NCI-H1048 (cell line): ENCODE measurements at regions not wholly inside any gene's neighbourhood (a gene's known extent, or its start where the extent isn't known, plus 50 kb on each side); places are given as distances from the start of the nearest gene placed in this dataset.
"Not testable (repeated sequence)": the region's sequence is repeated elsewhere in the genome, so short reads cannot be mapped to it uniquely, and the experiment has no call there.

Experiments
- DNase-seq: peaks from one replicate; lab custom pipeline; 2025; lab: John Stamatoyannopoulos, UW

DNA sequence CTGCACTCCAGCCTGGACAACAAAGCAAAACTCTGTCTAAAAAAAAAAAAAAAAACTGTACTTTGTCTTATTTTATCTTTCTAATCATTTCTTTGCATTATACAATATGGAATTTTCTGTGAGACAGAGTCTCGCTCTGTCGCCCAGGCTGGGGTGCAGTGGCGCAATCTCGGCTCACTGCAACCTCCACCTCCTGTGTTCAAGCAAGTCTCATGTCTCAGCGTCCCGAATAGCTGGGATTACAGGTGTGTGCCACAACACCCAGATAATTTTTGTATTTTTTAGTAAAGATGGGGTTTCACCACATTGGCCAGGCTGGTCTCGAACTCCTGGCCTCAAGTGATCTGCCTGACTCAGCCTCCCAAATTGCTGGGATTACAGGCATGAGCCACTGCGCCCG, 90.0 kb downstream of the MRPL14 start:
- DNase-seq: not testable (repeated sequence)

- DNase-seq: no peak
Observed at GRCh38 chr6:44036699-44037101, 90.6 kb downstream of the MRPL14 start.

DNA sequence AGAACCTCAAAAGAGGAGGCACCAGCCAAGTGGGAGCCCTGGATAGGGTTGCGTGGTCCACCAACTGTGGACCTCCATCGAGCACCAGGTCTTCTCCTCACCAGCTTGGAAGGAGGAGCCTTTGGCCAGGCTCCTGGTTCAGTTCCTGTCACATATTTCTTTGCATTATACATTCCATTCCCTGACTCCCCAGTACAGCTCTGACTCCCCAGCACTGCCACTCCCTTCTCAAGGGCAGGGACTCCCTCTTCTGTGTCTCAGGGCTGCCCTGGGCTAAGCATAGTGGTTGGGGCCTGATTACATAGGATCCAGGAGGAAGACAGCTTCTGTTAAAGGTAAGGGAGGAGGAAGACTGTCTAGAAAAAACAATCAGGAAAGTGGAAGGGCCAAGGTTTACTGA, 91.1 kb downstream of the MRPL14 start:
- DNase-seq: no peak

- DNase-seq: no peak
Observed at GRCh38 chr6:44035621-44036020, 91.6 kb downstream of the MRPL14 start.

DNA sequence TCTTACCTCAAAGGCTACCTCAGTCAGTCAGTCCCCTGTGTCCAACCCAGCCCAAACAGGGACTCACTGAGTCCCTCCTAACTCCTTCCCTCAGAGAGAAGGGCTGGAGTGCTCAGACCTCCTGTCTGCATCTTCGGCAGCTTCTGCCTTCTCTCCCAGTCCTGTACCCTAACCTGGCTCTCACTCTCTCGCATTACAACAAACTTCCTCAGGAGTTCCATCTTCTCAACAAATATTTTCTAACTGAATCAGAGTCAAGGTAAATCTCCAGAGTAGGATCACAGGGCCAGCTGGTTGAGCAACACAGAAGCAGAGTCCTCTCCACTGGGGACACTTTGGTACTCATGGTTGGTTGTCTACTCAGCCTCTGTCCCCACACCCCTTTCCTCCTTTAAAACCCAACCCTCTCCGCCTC, 92.3 kb downstream of the MRPL14 start:
- no peak for DNase-seq

DNA sequence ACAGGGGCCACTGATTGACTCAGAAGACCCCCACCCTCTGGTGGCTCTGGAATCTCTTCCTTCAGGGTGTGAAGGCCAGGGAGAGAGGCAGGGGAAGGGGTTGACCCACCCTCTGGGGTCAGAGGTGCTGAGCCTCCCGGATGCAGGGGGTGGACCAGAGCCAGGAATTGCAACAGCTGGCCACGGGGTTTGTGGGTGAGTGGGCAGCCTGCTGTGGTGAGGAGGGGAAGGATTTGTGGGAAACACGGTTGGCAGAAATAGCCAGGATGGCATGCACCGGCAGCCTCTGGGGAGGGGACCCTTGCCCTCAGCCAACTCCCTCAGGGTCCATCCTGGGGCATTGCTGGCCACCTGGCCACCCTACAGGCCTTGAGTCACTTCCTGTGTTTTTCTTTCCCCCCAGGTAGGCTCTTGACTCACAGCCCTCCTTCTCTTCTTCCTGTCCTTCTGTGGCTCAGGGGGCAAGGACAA, 92.8 kb downstream of the MRPL14 start:
- no peak for DNase-seq

- DNase-seq: no peak
Observed at GRCh38 chr6:44030812-44031454, 96.3 kb downstream of the MRPL14 start.

- DNase-seq: no peak
Observed at GRCh38 chr6:44029444-44030185, 97.6 kb downstream of the MRPL14 start.

DNA sequence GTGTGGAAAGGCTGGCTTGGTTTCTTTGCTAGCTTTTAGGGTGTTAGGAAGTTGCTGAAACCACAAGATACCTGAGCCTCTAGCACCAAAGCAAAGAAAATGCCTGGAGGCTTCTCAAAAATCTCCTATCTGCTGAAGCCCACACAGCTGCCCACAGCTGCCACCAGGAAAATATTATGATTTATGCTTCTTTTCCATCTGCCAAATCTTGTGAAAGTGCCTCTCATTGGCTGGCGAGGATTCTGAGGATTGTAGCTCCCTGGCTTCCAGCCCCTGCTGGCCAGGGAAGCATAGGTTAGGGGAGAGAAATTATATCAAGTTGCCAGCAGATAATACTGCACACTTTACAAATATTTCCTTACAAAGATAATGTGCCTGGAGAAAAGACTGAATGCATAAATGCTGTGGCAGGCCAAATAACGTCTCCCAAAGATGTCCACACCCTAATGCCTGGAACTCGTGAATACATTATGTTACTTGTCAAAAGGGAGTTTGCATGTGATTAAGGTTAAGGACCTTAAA, 98.4 kb downstream of the MRPL14 start:
- no peak for DNase-seq

DNA sequence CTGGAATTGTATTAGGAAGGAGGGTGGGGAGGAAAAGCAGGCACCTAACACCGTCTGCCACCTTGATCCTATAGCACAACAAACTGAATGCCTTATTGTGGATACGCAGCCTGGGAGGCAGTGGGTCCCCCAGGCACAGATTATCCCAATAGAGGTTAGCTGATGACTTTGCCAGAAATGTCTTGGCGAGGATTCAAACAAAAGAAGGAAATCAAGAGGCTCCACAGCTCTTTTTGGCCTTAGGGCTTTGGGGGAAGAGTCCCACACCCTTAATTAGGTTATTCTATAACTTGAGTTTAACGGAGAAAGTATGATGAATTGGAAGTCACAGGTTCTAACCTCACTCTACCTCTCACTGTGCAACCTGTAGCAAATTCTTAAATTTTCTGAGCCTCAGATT, 102.0 kb downstream of the MRPL14 start:
- no peak for DNase-seq

DNA sequence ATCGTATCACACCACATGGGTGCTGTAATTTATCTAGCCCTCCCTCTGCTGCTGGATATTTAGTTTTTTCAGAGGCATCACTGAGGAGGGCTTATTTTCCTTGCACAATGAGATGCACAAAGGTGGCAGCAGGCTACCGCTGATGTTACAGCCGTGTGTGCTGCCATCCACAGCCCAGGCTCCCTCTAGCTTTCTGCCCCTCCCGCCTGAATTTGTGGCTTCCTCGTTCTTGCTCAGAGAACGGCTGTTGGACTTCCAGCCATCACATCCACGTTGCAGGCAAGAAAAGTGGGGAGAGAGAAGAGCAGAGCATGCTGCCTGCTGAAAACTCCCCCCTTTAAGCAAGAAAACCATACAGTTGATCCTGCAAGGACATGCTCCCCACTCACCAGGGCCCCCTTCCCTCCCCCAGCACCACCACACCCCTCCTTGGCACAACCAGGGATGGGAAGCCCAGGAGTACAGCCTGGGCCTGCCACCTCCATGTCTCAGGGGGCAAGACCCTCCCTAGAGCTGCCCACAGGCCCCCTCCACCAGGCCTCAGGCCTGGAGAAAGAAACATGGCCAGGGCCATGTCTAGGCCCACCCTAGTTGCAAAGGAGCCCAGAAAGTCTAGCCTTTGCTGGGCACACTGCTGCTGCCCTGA, 102.6 kb downstream of the MRPL14 start:
- no peak for DNase-seq

DNA sequence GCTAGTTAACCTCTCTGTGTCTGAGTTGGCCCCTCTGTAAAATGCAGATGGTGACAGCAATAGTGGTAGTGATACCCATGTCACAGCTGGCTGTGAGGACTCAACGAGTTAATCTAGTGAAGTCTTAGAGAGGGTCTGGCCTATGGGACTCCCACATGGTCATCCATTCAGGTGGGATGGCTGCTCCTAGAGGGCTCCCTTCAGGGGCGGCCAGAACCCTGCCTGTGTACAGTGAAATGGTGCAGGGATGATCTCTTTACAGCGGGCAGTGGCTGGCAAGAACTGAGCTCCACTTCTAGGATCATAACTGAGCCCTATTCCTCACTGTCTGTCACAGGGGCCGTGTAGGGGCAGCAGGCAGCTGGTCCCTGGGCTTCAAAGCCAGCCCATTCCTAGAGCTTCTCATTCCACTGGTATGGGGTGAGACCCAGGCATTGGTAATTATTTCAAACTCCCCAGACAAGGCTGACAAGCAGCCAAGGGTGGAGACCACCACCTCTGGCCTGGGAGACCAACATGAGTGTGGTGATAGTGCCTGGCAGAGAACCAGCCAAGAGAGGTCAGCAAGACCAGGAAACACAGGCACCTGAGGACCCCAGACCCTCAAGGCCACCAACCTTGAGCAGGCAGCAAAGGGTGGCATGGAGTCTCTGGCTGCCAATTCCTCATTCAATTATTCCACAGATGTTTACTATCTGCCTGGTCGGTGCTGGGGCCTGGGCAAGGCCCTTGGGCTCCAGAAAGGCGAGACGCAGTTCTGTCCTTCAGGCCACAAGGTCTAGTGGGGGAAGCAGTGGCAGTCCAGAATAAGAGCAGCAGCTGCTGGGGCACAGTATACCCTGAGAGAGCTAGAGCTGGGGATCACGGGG, 103.4 kb downstream of the MRPL14 start:
- DNase-seq: no peak

DNA sequence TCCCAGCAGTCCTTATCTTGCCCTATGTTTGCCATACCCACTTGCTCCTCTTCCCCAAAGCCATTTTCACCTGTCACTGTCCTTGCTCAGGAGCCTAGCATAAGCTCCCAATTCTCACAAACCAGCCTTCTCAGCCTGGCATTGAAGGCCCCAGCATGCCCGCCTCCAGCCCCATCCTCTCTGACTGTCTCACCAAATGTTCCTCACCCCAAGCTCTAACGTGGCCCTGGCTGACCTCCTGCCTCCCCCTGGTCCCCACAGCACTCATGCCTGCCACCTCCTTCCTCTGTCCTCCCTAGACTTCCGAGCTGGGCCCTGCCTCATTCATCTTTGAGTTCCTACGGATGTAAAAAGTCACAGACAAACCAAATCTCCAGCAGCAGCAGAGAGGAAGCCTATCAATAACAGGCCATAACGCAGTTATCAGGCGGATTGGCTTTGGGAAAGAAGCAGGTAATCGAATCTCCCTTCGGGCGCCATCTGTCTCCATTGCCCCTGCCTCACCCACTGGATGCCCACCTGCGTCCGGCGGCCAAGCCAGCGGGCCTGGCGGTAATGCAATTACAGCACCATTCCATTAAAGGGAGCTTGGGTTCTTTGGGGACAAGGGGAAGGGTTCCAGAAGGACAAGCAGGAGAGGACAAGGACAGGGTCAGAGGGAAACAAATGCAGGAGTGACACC, 104.4 kb downstream of the MRPL14 start:
- no peak for DNase-seq

DNA sequence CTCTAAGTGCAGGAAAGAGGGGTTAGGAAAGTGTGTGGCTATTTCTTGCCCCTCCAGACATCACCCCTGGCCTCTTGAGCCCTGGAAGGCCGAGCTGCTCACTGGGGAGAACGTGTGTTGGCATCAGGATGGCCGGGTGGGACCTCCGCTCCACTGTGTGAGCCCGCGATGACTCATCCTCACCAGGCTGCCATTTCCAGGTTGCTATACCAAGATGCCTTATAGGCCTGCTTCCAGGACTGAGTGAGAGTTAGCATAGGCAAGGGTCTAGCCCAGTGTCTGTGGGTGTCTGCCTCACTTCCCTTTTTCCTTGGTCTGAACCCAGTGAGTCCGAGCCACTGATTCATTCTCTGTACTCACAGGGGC, 105.0 kb downstream of the MRPL14 start:
- no peak for DNase-seq

DNA sequence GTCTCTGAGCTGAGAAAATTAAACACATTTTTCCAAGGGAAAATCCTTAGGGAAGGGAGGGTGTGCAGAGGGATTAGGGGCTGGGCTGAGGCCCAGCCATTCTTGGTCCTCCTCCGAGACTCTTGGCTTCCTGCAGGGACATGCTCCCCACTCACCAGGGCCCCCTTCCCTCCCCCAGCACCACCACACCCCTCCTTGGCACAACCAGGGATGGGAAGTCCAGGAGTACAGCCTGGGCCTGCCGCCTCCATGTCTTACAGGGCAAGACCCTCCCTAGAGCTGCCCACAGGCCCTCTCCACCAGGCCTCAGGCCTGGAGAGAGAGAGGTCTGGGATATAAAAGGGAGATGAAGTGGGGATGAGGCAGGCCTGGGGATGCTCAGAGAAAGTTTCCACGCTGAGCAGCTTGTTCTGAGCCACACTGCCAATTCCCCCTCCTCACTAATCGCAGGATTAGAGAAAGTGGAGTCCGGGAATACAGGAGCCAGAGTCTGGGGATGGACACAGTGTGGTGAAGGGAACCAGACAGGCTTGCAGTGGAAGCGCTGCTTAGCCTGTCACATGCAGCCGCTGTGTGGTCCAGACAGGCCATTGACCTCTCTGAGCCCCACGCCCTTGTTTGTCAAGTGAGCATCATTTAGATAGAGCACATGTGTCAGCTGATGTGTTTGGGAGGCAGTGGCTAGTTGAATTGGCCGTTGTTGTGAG, 105.5 kb downstream of the MRPL14 start:
- DNase-seq: no peak

GRCh38 chr6:44020664-44021425, 106.4 kb downstream of the MRPL14 start:
- DNase-seq: no peak

- no peak for DNase-seq
Observed at GRCh38 chr6:44020148-44020547, 107.1 kb downstream of the MRPL14 start.

DNA sequence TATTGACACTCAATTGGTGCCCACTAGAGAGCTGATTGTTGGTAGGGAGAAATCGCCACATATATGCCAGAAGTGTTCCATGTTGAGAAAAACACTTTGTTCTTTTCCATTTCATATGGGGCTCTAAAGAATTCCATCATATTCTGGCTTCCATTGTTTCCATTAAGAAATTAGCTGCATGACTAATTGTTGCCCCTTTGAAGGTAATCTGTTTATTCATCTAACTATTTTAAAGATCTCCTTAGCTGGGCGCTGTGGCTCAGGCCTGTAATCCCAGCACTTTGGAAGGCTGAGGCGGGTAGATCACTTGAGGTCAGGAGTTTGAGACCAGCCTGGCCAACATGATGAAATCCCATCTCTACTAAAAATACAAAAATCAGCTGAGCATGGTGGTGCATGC, 109.9 kb downstream of the MRPL14 start:
- not testable (repeated sequence) for DNase-seq

DNA sequence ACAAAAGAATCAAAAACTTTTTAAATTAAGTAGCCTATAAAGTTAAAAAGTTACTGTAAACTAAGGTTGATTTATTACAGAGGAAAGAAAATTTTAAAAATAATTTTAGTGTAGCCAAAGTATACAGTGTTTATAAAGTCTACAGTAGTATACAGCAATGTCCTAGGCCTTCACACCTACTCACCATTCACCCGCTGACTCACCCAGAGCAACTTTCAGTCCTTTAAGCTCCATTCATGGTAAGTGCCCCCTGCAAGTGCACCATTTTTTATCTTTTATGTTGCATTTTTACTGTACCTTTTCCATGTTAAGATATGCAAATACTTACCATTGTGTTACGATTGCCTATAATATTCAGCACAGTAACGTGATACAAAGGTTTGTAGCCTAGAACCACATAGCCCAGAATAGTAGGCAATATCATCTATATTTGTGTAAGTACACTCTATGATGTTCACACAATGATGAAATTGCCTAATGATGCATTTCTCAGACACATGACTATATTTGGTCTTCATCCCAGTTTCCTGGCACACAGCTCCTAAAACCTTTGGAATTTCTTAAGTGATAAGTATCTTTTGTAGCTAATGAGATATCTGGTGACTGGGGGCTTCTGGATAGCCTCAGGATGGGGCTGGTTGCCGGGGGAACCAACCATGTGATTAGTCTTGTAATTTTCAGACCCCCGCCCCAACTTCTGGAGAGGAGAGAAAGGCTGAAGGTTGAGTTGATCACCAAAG, 111.0 kb downstream of the MRPL14 start:
- no peak for DNase-seq
